HG03060 (cell line): ENCODE measurements at regions not wholly inside any gene's neighbourhood (a gene's known extent, or its start where the extent isn't known, plus 50 kb on each side); places are given as distances from the start of the nearest gene placed in this dataset.

Experiments
- ATAC-seq: cut with Tn5 transposase; IDR thresholded peaks from one replicate; pipeline ENCODE4 v1.9.1; 2021; ENCODE audit warnings: low read depth, moderate number of reproducible peaks; ENCODE audit not compliant: unreplicated experiment

GRCh38 chr18:46318356-46318755 lies 214.2 kb downstream of the HAUS1 start:
- ATAC-seq = no peak

GRCh38 chr18:46319783-46320182 lies 215.6 kb downstream of the HAUS1 start:
- no peak for ATAC-seq

GRCh38 chr18:46320297-46320696 lies 216.1 kb downstream of the HAUS1 start:
- ATAC-seq = no peak

GRCh38 chr18:46320928-46321711 lies 216.9 kb downstream of the HAUS1 start:
- no peak for ATAC-seq

GRCh38 chr18:46321955-46322354 lies 217.8 kb downstream of the HAUS1 start:
- ATAC-seq = no peak

GRCh38 chr18:46322411-46322891 lies 218.3 kb downstream of the HAUS1 start:
- no peak for ATAC-seq

GRCh38 chr18:46322941-46323340 lies 218.8 kb downstream of the HAUS1 start:
- no peak for ATAC-seq

- ATAC-seq = no peak
Measured at GRCh38 chr18:46324087-46324955, 220.1 kb downstream of the HAUS1 start.

- ATAC-seq = no peak
Measured at GRCh38 chr18:46325895-46326294, 221.7 kb downstream of the HAUS1 start.

GRCh38 chr18:46329736-46330246 lies 225.6 kb downstream of the HAUS1 start:
- ATAC-seq = no peak

- ATAC-seq = no peak
Measured at GRCh38 chr18:46331316-46331715, 227.1 kb downstream of the HAUS1 start.

GRCh38 chr18:46332286-46332801 lies 228.2 kb downstream of the HAUS1 start:
- ATAC-seq = no peak

- ATAC-seq = no peak
Measured at GRCh38 chr18:46332921-46333341, 228.7 kb downstream of the HAUS1 start.

GRCh38 chr18:46333431-46334135 lies 229.4 kb downstream of the HAUS1 start:
- ATAC-seq = no peak

- ATAC-seq = no peak
Measured at GRCh38 chr18:46334868-46335281, 230.7 kb downstream of the HAUS1 start.

GRCh38 chr18:46335534-46336101 lies 231.4 kb downstream of the HAUS1 start:
- no peak for ATAC-seq

- ATAC-seq = no peak
Measured at GRCh38 chr18:46336278-46337111, 232.3 kb downstream of the HAUS1 start.

- no peak for ATAC-seq
Measured at GRCh38 chr18:46337271-46337670, 233.1 kb downstream of the HAUS1 start.

GRCh38 chr18:46338205-46338604 lies 234.0 kb downstream of the HAUS1 start:
- ATAC-seq = no peak
